GM12891 (cell line): ENCODE measurements at regions not wholly inside any gene's neighbourhood (a gene's known extent, or its start where the extent isn't known, plus 50 kb on each side); places are given as distances from the start of the nearest gene placed in this dataset.

Experiments used
- POLR2A ChIP-seq: IDR thresholded peaks from 2 replicates; pipeline ENCODE4 v1.6.1; 2011; ENCODE audit warnings: low read depth, low read length, control low read depth
- POLR2AphosphoS5 ChIP-seq: IDR thresholded peaks from 2 replicates; pipeline ENCODE4 v1.6.1; 2011; ENCODE audit warnings: low read depth, low read length, control low read depth

DNA sequence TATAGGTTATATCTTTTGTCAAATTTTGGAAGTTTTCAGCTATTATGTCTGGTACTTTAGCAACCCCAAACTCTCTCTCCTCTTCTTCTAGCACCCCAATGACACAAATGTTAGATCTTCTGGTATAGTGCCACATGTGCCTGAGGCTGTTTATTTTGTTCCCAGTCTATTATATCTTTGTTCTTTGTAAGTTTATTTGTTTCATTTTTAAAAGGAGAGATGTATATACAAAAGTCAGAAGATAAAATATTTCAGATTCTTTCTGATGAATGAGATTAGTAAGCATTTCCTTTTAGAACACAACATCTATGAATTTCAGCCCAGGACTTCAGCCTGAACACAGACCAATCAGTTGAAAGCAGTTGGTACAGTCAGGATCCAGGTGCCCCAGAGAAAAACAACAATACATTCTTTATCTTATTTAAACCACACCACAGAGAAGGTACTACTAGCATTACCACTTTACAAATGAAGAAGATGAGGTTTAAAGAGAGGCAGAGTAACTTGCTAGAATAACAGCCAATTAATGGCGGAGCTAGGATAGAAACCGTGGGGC is 114.1 kb upstream of the BTG1 start:
- no peak for TF ChIP-seq POLR2A
- no peak for TF ChIP-seq POLR2AphosphoS5
